Endodermal cell (in vitro differentiated cells): ENCODE measurements at regions not wholly inside any gene's neighbourhood (a gene's known extent, or its start where the extent isn't known, plus 50 kb on each side); places are given as distances from the start of the nearest gene placed in this dataset.

Experiments used
- DNase-seq: peaks from one replicate; pipeline ENCODE4 v3.0.0-alpha.2; 2017
- H3K27ac ChIP-seq: 2 replicates; pipeline ENCODE4 v1.5.1; 2013; ENCODE audit warnings: mild to moderate bottlenecking, low read depth, low read length, moderate library complexity
- H3K27me3 ChIP-seq: 2 replicates; pipeline ENCODE4 v1.6.1; 2013; ENCODE audit warnings: mild to moderate bottlenecking, low read length, moderate library complexity; ENCODE audit not compliant: insufficient read depth, control insufficient read depth, poor library complexity, severe bottlenecking
- H3K36me3 ChIP-seq: 2 replicates; pipeline ENCODE4 v1.7.0; 2013; ENCODE audit warnings: mild to moderate bottlenecking, low read length, moderate library complexity; ENCODE audit not compliant: control insufficient read depth, insufficient read depth
- H3K4me1 ChIP-seq: one replicate; pipeline ENCODE4 v1.7.0; 2013; ENCODE audit warnings: low read length; ENCODE audit not compliant: control insufficient read depth, insufficient read depth
- H3K4me3 ChIP-seq: 2 replicates; pipeline ENCODE4 v1.5.1; 2013; ENCODE audit warnings: mild to moderate bottlenecking, low read length, moderate library complexity
- H3K9ac ChIP-seq: 2 replicates; pipeline ENCODE4 v1.6.1; 2013; ENCODE audit warnings: mild to moderate bottlenecking, low read length, moderate library complexity; ENCODE audit not compliant: poor library complexity, severe bottlenecking; ENCODE audit errors: extremely low read depth
- H3K9me3 ChIP-seq: 2 replicates; pipeline ENCODE4 v1.6.1; 2013; ENCODE audit warnings: mild to moderate bottlenecking, low read length, moderate library complexity; ENCODE audit not compliant: control insufficient read depth
- H3K27ac Mint-ChIP-seq: 2 replicates; pipeline ENCODE4 v1.8.0; 2020; ENCODE audit warnings: mixed read lengths
- H3K27me3 Mint-ChIP-seq: 2 replicates; pipeline ENCODE4 v1.8.0; 2021; ENCODE audit warnings: mild to moderate bottlenecking, mixed read lengths; ENCODE audit not compliant: insufficient read depth
- H3K36me3 Mint-ChIP-seq: 2 replicates; pipeline ENCODE4 v1.8.0; 2020; ENCODE audit warnings: low read depth, mixed read lengths
- H3K4me1 Mint-ChIP-seq: 2 replicates; pipeline ENCODE4 v1.8.0; 2020; ENCODE audit warnings: mixed read lengths
- H3K4me3 Mint-ChIP-seq: 2 replicates; pipeline ENCODE4 v1.8.0; 2020; ENCODE audit warnings: mild to moderate bottlenecking, moderate library complexity, mixed read lengths
- H3K9me3 Mint-ChIP-seq: 2 replicates; pipeline ENCODE4 v1.8.0; 2020; ENCODE audit warnings: mild to moderate bottlenecking, mixed read lengths
- WGBS, 2 experiments: methylation state at CpG; one replicate each; pipeline versions ENCODE4 v1.1.5 to v1.1.7; 2013; ENCODE audit warnings: missing lambda C conversion rate in 2 of 2, mixed read lengths in 1 of 2; ENCODE audit not compliant: insufficient coverage in 1 of 2, insufficient read length in 1 of 2; 5-methylcytosine and 5-hydroxymethylcytosine counted together
- TF ChIP-seq, protein P1 (sequence below): fragments of 200-600 bp; sonication (generic); conservative IDR thresholded peaks from 2 replicates; pipeline ENCODE4 v1.5.0; 2021; ENCODE audit warnings: antibody characterized with exemption, mild to moderate bottlenecking

DNA sequence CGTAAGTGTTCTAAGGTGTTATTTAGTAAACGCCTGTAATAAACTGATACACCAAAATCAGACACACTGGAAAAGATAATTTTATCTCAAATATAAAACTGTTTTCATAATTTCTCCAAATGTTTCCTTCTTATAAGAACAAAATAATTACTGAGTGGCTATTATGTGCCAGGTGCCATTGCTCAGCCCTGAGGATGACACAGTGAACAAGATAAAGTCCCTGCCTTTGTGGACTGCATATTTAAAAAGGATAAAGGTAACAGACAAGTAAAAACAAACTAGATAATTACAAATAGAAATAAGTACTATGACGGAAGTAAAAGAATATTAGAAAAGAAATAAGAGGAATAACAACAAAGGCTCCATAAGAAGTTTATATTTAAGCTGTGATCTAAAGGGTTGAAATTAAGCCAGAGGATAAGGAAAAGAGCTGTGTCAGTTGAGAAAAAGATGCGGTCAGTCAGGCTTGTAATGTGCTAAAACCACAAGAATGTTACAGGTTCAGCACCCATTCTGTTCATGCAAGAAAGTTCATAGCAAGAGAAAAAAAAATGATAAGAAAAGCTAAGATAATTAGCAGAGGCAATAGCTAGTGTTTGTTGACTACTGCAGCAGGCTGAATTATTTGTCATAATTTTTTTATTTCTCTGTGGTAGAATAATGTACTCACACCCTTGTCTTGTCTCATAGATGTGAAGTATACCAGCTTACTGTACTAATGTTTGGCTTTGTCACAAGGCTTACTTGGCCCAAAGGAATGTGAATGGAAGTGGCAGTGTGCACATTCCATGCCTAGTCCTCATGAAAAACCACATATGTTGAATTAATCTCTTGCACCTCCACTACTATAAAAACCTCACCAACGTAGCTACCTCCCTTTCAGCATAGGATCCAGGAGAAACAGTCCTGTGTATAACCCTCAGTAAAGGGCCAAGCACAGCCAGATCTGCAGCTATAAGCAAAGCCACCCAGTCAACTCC, 75.1 kb downstream of the CRPPA start:
- Histone ChIP-seq H3K9me3 (peaks cover 13% of the 10 kb centered on the region), H3K4me1 (peaks cover 3% of the 10 kb centered on the region), H3K27ac (no peak overlapping the region), H3K9ac (no peak overlapping the region), H3K36me3 (no peaks in the 10 kb centered on the region), H3K4me3 (no peak overlapping the region), H3K27me3 (no peaks in the 10 kb centered on the region)
- Mint-ChIP-seq H3K4me3 (no peak overlapping the region), H3K27me3 (no peaks in the 10 kb centered on the region), H3K4me1 (peaks cover 10% of the 10 kb centered on the region), H3K27ac (no peak overlapping the region), H3K36me3 (peaks cover 2% of the 10 kb centered on the region), H3K9me3 (peaks cover 15% of the 10 kb centered on the region)
- TF ChIP-seq, protein P1, sequence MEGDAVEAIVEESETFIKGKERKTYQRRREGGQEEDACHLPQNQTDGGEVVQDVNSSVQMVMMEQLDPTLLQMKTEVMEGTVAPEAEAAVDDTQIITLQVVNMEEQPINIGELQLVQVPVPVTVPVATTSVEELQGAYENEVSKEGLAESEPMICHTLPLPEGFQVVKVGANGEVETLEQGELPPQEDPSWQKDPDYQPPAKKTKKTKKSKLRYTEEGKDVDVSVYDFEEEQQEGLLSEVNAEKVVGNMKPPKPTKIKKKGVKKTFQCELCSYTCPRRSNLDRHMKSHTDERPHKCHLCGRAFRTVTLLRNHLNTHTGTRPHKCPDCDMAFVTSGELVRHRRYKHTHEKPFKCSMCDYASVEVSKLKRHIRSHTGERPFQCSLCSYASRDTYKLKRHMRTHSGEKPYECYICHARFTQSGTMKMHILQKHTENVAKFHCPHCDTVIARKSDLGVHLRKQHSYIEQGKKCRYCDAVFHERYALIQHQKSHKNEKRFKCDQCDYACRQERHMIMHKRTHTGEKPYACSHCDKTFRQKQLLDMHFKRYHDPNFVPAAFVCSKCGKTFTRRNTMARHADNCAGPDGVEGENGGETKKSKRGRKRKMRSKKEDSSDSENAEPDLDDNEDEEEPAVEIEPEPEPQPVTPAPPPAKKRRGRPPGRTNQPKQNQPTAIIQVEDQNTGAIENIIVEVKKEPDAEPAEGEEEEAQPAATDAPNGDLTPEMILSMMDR, result no peak
- no peak for DNase-seq
- WGBS, 2 experiments, result 90 to 91% methylated on average over 2 to 4 of the region's 5 CpGs

DNA sequence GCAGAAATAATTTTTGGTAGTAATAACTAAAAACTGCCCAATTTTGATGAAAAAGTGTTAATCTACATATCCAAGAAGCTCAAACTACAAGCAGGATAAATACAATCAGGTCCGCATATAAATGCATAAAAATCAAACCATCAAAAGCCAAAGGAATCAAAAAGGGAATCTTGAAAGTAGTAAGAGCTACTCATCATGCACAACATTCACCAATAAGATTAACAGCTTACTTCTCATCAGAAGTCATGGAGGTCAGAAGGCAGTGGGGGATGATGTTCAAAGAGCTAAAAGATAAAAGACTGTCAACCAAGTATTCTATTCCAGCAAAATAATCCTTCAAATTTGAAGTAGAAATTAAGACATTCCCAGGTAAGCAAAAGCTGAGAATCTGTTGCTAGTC, 76.4 kb downstream of the CRPPA start:
- Histone ChIP-seq H3K27ac (no peak overlapping the region), H3K27me3 (no peaks in the 10 kb centered on the region), H3K4me3 (no peak overlapping the region), H3K36me3 (no peaks in the 10 kb centered on the region), H3K9me3 (peaks cover 13% of the 10 kb centered on the region), H3K9ac (no peak overlapping the region), H3K4me1 (peaks cover 3% of the 10 kb centered on the region)
- H3K4me1 Mint-ChIP-seq, result peaks cover 10% of the 10 kb centered on the region
- H3K9me3 Mint-ChIP-seq, result peaks cover 11% of the 10 kb centered on the region
- peaks cover 2% of the 10 kb centered on the region for H3K36me3 Mint-ChIP-seq
- DNase-seq, result no peak
- no peak overlapping the region for H3K27ac Mint-ChIP-seq
- no peak overlapping the region for H3K4me3 Mint-ChIP-seq
- 60 to 71% methylated on average over 1 of the region's 1 CpG for WGBS, 2 experiments
- no peaks in the 10 kb centered on the region for H3K27me3 Mint-ChIP-seq
- TF ChIP-seq, protein P1, result no peak

DNA sequence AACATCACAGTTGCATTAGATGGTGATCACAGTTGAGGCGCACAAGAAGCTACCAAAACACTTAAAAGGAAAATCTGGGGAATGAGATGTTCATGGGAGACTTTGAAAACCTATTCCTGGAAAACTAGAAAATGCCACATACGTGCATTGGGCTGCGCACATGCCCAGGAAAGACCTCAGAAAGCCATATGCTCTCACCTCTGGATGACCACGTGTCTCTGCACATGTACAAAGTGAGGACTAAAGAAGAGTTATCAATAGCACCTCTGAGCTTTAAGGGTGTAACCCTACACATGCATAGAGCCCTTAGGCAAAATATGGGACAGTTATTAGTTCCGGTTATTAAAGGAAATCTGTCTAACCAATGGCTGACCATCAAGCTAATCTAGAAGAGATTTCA, 77.7 kb downstream of the CRPPA start:
- Mint-ChIP-seq H3K27ac (no peak overlapping the region), H3K27me3 (no peaks in the 10 kb centered on the region), H3K9me3 (peaks cover 13% of the 10 kb centered on the region), H3K4me3 (no peak overlapping the region), H3K4me1 (peaks cover 10% of the 10 kb centered on the region), H3K36me3 (peaks cover 2% of the 10 kb centered on the region)
- Histone ChIP-seq H3K27ac (no peak overlapping the region), H3K9me3 (peaks cover 13% of the 10 kb centered on the region), H3K36me3 (no peaks in the 10 kb centered on the region), H3K27me3 (no peaks in the 10 kb centered on the region), H3K9ac (no peak overlapping the region), H3K4me1 (peaks cover 3% of the 10 kb centered on the region), H3K4me3 (no peak overlapping the region)
- no peak for DNase-seq
- TF ChIP-seq, protein P1, result no peak
- WGBS, 2 experiments, result 93 to 95% methylated on average over 3 to 5 of the region's 5 CpGs
